Dendritic cell treated with granulocyte-macrophage colony-stimulating factor and Interleukin-4, amounts not matched to agents 40 ng/mL and 50 ng/mL, for 4 days (primary cell): ENCODE measurements at regions not wholly inside any gene's neighbourhood (a gene's known extent, or its start where the extent isn't known, plus 50 kb on each side); places are given as distances from the start of the nearest gene placed in this dataset.

Experiments
- H3K27ac Mint-ChIP-seq: one replicate; pipeline ENCODE4 v1.8.0; 2022; ENCODE audit warnings: mild to moderate bottlenecking, mixed read lengths
- H3K27me3 Mint-ChIP-seq: one replicate; pipeline ENCODE4 v1.8.0; 2022; ENCODE audit warnings: mild to moderate bottlenecking, mixed read lengths
- H3K36me3 Mint-ChIP-seq: one replicate; pipeline ENCODE4 v1.8.0; 2022; ENCODE audit warnings: low read depth, mixed read lengths
- H3K4me1 Mint-ChIP-seq: one replicate; pipeline ENCODE4 v1.8.0; 2022; ENCODE audit warnings: low read depth, mixed read lengths
- H3K4me3 Mint-ChIP-seq: one replicate; pipeline ENCODE4 v1.8.0; 2022; ENCODE audit warnings: mild to moderate bottlenecking, moderate library complexity, mixed read lengths
- H3K9me3 Mint-ChIP-seq: one replicate; pipeline ENCODE4 v1.8.0; 2022; ENCODE audit warnings: mixed read lengths
- intact Hi-C: fragments of 100-400 bp; cut with micrococcal nuclease; formaldehyde crosslinking; loops from one replicate; pipeline ENCODE4 v1.15.0; 2022

- intact Hi-C loops, result no loop called here
- no peak overlapping the region for H3K27ac Mint-ChIP-seq
- no peaks in the 10 kb centered on the region for H3K9me3 Mint-ChIP-seq
- H3K4me3 Mint-ChIP-seq, result no peak overlapping the region
- no peaks in the 10 kb centered on the region for H3K36me3 Mint-ChIP-seq
- H3K27me3 Mint-ChIP-seq, result no peaks in the 10 kb centered on the region
- H3K4me1 Mint-ChIP-seq, result no peaks in the 10 kb centered on the region
Observed at GRCh38 chr1:213659580-213660547, 327.9 kb upstream of the PROX1 start.

- Mint-ChIP-seq H3K27ac (no peak overlapping the region), H3K27me3 (no peaks in the 10 kb centered on the region)
- intact Hi-C loops, result no loop called here
Observed at GRCh38 chr1:213661302-213661701, 326.5 kb upstream of the PROX1 start.

DNA sequence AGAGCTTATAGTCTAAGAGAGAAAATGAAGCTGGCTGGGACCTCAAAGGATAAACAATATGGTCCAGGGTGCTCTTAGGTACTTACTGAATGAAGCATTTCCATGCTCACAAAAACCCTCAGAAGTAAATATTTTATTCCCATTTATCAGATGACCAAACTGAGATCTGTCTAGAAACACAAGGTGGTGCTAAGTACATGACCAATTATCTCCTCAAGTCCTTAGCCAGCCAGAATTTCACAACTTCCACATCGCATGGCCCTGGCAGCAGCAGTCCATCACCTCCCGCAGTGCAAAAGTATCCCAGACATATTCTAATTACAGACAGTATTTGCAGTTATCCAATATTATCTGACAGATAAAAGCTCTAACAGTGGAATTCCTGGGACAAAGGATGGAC, 321.7 kb upstream of the PROX1 start:
- intact Hi-C loops, result no loop called here
- Mint-ChIP-seq H3K27ac (no peak overlapping the region), H3K9me3 (no peaks in the 10 kb centered on the region), H3K27me3 (no peaks in the 10 kb centered on the region), H3K4me1 (no peaks in the 10 kb centered on the region), H3K4me3 (no peak overlapping the region), H3K36me3 (no peaks in the 10 kb centered on the region)

More at GRCh38 chr1:213661302-213661701, 326.5 kb upstream of the PROX1 start:
- no peaks in the 10 kb centered on the region for H3K36me3 Mint-ChIP-seq
- H3K4me3 Mint-ChIP-seq, result no peak overlapping the region
- no peaks in the 10 kb centered on the region for H3K4me1 Mint-ChIP-seq
- H3K9me3 Mint-ChIP-seq, result no peaks in the 10 kb centered on the region

GRCh38 chr1:213666922-213667321, 320.9 kb upstream of the PROX1 start:
- intact Hi-C loops, result no loop called here
- no peak overlapping the region for H3K4me3 Mint-ChIP-seq

GRCh38 chr1:213669512-213669911, 318.3 kb upstream of the PROX1 start:
- Mint-ChIP-seq H3K9me3 (no peaks in the 10 kb centered on the region), H3K4me1 (no peaks in the 10 kb centered on the region), H3K27me3 (no peaks in the 10 kb centered on the region), H3K4me3 (no peak overlapping the region), H3K36me3 (no peaks in the 10 kb centered on the region), H3K27ac (no peak overlapping the region)
- intact Hi-C loops, result no loop called here

More at GRCh38 chr1:213666922-213667321, 320.9 kb upstream of the PROX1 start:
- no peaks in the 10 kb centered on the region for H3K27me3 Mint-ChIP-seq
- H3K4me1 Mint-ChIP-seq, result no peaks in the 10 kb centered on the region
- H3K36me3 Mint-ChIP-seq, result no peaks in the 10 kb centered on the region
- no peak overlapping the region for H3K27ac Mint-ChIP-seq
- no peaks in the 10 kb centered on the region for H3K9me3 Mint-ChIP-seq

DNA sequence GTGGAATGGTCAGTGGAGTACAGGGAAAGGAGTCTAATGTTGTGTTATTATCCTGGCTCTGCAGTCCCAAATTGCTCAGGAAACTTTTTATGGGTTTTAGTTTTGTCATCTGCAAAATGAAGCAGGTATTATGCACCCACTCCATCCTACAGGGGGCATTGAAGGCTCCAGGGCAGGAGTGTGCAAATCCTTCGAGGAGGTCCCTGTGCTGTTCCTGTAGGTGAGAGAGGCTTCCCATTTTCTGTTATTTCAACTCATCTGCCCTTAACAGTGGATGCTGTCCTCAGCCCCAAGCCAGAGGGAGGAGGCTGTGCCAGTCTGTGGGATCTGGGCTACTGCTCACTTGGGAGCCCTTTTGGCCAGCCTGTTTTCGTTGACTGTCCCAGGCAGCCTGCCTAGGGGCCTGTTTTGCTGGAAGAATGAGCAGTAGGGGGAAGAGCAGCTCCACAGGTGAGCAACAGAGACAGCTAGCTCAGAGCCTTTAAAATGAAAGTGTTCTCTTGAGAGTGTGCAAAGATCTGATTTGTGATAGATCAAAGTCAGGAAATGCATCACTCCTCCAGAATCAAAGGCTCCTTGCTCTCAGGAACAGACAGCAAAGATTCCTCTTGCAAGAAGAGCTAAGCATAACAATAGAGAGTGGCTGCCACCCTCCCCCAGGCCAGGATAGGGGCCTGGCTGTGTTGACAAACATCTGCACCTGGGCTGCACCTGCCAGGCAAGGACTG, 317.6 kb upstream of the PROX1 start:
- Mint-ChIP-seq H3K4me3 (no peak overlapping the region), H3K9me3 (no peaks in the 10 kb centered on the region), H3K36me3 (no peaks in the 10 kb centered on the region), H3K4me1 (no peaks in the 10 kb centered on the region), H3K27ac (no peak overlapping the region), H3K27me3 (no peaks in the 10 kb centered on the region)
- intact Hi-C loops, result no loop called here

DNA sequence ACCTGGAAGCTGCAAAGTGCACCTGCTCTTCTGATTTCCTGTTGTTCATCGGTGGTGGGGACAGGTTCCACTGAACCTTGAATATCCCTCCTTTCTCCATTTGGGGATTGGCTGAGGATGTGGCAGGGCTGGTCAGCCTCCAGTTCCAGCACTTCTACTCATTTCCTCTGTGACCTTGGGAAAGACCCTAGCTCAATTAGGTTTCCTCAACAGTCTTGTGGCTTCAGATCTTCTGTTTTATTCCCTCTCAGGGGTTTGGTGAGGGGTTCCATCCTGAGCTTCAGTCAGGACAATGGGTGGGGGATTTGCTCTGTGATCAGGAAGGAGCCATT, 317.1 kb upstream of the PROX1 start:
- Mint-ChIP-seq H3K4me1 (no peaks in the 10 kb centered on the region), H3K36me3 (no peaks in the 10 kb centered on the region), H3K4me3 (no peak overlapping the region), H3K27me3 (no peaks in the 10 kb centered on the region), H3K27ac (no peak overlapping the region), H3K9me3 (no peaks in the 10 kb centered on the region)
- intact Hi-C loops, result no loop called here

DNA sequence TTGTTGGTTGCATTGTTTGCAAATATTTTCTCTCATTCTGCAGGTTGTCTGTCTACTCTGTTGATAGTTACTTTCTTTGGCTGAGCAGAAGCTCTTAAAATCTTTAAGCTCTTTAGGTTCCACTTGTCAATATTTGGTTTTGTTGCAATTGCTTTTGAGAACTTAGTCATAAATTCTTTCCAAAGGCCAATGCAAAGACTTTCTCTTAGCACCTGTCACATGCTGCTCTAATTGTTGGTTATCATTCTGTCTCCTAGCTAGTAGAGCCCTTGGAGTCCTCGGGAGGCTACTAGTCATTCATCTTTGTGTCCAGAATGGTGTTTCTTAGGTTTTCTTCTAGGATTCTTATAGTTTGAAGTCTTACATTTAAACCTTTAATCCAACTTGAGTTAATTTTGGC, 312.7 kb upstream of the PROX1 start:
- Mint-ChIP-seq H3K36me3 (no peaks in the 10 kb centered on the region), H3K9me3 (no peaks in the 10 kb centered on the region), H3K27me3 (no peaks in the 10 kb centered on the region), H3K4me1 (no peaks in the 10 kb centered on the region), H3K4me3 (no peak overlapping the region), H3K27ac (no peak overlapping the region)
- intact Hi-C loops, result no loop called here

GRCh38 chr1:213676736-213677135, 311.0 kb upstream of the PROX1 start:
- Mint-ChIP-seq H3K4me3 (no peak overlapping the region), H3K27ac (no peak overlapping the region), H3K4me1 (no peaks in the 10 kb centered on the region), H3K36me3 (no peaks in the 10 kb centered on the region), H3K27me3 (no peaks in the 10 kb centered on the region), H3K9me3 (no peaks in the 10 kb centered on the region)
- intact Hi-C loops, result no loop called here

DNA sequence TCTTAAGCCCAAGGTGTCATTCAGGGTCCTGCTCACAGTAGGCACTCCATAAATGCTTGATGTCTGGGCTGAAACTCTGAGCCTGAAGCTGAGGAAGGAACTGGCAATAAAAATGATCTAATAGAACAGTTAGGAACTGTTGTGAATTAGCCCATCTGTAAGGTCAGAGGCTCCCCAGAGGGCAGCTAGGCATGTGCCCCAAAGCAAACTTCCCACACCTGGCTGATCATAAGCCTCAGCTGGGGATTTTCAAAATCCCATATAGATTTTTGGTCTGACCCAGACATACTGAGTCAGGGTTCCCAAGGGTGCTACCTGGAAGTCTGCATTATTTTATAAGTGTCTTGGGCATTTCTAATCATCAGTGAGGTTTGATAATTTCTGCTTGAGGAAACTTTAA, 309.4 kb upstream of the PROX1 start:
- Mint-ChIP-seq H3K4me3 (no peak overlapping the region), H3K27ac (no peak overlapping the region), H3K9me3 (no peaks in the 10 kb centered on the region), H3K4me1 (no peaks in the 10 kb centered on the region), H3K27me3 (no peaks in the 10 kb centered on the region), H3K36me3 (no peaks in the 10 kb centered on the region)
- intact Hi-C loops, result no loop called here

- intact Hi-C loops, result no loop called here
- H3K9me3 Mint-ChIP-seq, result no peaks in the 10 kb centered on the region
- no peaks in the 10 kb centered on the region for H3K4me1 Mint-ChIP-seq
- H3K36me3 Mint-ChIP-seq, result no peaks in the 10 kb centered on the region
- H3K4me3 Mint-ChIP-seq, result no peak overlapping the region
- H3K27ac Mint-ChIP-seq, result no peak overlapping the region
- H3K27me3 Mint-ChIP-seq, result no peaks in the 10 kb centered on the region
Observed at GRCh38 chr1:213678753-213679152, 309.0 kb upstream of the PROX1 start.

GRCh38 chr1:213679153-213679552, 308.6 kb upstream of the PROX1 start:
- intact Hi-C loops, result no loop called here
- Mint-ChIP-seq H3K27ac (no peak overlapping the region), H3K27me3 (no peaks in the 10 kb centered on the region), H3K4me3 (no peak overlapping the region), H3K4me1 (no peaks in the 10 kb centered on the region), H3K36me3 (no peaks in the 10 kb centered on the region), H3K9me3 (peaks cover 2% of the 10 kb centered on the region)

DNA sequence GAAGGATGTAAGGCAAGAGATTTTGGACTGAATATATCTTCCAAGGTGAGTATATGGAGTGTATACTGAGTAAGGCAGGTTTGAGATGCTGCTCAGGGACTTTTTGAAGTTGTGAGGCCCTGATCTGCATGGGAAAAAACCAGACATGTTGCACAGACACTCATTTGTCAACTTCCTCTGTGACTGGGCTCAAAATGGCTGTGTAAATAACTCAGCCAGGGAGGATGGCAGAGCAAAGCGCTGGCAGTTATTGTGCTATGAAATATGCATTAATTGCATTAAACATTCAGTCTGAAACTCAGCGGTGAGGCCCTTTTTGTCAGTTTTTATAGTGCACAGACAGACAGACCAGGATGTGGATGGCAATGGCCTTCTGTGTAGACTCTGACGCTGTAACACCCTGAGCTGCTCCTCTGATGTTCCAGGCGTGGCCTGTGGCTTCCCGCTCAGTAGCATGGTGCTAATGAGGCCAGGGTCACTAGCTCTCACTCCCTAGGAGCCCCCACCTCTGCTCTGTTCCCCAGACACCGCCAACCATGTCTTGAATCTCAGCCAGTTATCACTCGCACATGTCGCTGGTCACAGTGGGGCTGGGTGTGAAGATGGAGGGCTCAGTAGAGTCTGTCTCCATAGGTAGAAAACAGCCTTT, 307.0 kb upstream of the PROX1 start:
- no peaks in the 10 kb centered on the region for H3K36me3 Mint-ChIP-seq
- H3K27ac Mint-ChIP-seq, result no peak overlapping the region
- peaks cover 11% of the 10 kb centered on the region for H3K9me3 Mint-ChIP-seq
- no peaks in the 10 kb centered on the region for H3K4me1 Mint-ChIP-seq
- intact Hi-C loops, result no loop called here
- H3K4me3 Mint-ChIP-seq, result no peak overlapping the region
- H3K27me3 Mint-ChIP-seq, result no peaks in the 10 kb centered on the region

- Mint-ChIP-seq H3K4me1 (no peaks in the 10 kb centered on the region), H3K27me3 (no peaks in the 10 kb centered on the region), H3K36me3 (no peaks in the 10 kb centered on the region), H3K9me3 (peaks cover 11% of the 10 kb centered on the region), H3K27ac (no peak overlapping the region), H3K4me3 (no peak overlapping the region)
- intact Hi-C loops, result no loop called here
Observed at GRCh38 chr1:213681788-213682340, 305.9 kb upstream of the PROX1 start.
